ENCODE measurements at regions not wholly inside any gene's neighbourhood (a gene's known extent, or its start where the extent isn't known, plus 50 kb on each side); places are given as distances from the start of the nearest gene placed in this dataset.

DNA sequence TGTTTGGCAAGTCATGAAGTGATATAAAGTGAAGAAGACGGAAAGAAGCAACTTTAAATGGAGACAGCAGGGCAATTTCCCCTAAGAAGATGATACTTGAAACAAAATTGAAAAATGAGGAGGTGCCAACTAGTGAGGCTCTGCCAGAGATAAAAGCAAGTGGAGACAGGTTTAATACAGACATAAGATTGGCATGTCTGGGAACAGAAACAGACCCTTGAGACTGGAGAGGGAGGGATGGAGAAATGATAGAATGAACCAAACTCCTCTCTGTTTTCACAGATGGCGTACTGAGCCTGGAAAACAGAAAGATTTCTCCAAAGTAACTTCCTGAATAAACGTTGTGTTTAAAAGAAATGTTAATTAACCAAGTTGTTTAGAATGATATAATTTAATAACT is 354.5 kb upstream of the ANO5 start:
- DNase-seq (ENCODE audit: low read depth in 1 of 2, low spot score in 1 of 2), result no peak
- Histone ChIP-seq H3K27ac (no peak overlapping the region), H3K4me1 (no peaks in the 10 kb centered on the region), H3K4me2 (no peak overlapping the region), H3K9me3 (no peaks in the 10 kb centered on the region), H3K4me3 (no peak overlapping the region)
- no peak for TF ChIP-seq CEBPB (IDR thresholded peaks at IDR 0.05)
- no peak for TF ChIP-seq CBX2 (IDR thresholded peaks at IDR 0.05; ENCODE audit: borderline replicate concordance, low read depth)
- no peak for TF ChIP-seq POLR2A (IDR thresholded peaks at IDR 0.05; ENCODE audit: low read length)
- TF ChIP-seq, protein P1, sequence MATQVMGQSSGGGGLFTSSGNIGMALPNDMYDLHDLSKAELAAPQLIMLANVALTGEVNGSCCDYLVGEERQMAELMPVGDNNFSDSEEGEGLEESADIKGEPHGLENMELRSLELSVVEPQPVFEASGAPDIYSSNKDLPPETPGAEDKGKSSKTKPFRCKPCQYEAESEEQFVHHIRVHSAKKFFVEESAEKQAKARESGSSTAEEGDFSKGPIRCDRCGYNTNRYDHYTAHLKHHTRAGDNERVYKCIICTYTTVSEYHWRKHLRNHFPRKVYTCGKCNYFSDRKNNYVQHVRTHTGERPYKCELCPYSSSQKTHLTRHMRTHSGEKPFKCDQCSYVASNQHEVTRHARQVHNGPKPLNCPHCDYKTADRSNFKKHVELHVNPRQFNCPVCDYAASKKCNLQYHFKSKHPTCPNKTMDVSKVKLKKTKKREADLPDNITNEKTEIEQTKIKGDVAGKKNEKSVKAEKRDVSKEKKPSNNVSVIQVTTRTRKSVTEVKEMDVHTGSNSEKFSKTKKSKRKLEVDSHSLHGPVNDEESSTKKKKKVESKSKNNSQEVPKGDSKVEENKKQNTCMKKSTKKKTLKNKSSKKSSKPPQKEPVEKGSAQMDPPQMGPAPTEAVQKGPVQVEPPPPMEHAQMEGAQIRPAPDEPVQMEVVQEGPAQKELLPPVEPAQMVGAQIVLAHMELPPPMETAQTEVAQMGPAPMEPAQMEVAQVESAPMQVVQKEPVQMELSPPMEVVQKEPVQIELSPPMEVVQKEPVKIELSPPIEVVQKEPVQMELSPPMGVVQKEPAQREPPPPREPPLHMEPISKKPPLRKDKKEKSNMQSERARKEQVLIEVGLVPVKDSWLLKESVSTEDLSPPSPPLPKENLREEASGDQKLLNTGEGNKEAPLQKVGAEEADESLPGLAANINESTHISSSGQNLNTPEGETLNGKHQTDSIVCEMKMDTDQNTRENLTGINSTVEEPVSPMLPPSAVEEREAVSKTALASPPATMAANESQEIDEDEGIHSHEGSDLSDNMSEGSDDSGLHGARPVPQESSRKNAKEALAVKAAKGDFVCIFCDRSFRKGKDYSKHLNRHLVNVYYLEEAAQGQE (IDR thresholded peaks at IDR 0.05), result no peak
- no peak for ATAC-seq
- ChIA-PET CTCF (no interaction called here), POLR2A (no interaction called here)
- FAIRE-seq, result no peak
- 40% methylated on average over 3 of the region's 3 CpGs for WGBS (ENCODE audit: missing lambda C conversion rate)

DNA sequence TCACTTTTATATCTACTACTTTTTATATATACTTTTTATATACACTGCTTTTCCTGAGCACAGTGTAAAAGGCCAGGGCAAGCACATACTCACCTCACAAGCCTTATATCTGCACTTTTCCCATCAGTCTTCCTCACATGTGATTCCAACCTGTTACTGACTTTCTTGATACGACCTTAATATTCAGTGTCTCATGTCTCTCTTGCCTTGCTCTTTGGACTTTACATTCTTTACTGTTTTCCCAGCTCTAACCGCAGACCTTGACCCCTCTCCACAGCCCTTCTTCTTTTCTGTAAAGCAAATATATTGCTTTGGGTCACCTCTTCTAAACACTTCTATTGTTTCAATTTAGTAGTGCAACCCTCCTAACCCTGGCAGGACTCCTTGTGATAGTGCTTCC is 353.1 kb upstream of the ANO5 start:
- no peak for ATAC-seq
- no peaks in the 10 kb centered on the region for H3K9me3 ChIP-seq

DNA sequence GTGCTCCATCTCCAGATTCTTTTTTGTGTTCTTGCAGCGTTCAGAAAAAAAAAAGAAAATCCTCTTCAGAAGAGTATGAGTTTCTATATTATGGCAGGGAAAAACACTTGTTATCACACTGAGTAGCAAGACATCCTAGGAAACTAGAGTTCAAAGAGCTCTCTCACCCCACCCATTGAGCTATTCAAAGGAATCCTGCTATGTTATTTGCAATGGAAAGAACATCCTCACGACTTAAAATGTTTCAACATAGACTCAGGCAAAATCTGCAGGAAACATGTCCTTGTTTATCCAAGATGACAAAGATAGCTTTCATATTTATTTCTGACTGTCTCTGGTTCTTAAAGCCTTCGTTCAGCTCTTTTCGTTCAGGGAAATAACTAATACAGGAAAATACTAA is 331.6 kb upstream of the ANO5 start:
- ChIA-PET POLR2A (no interaction called here), CTCF (interaction anchor here (0.7 kb wide), 2 partner anchors 131 to 186 kb away, joined by 3 to 4 read pairs; no protein-coding TSS in a partner anchor)
- DNase-seq (ENCODE audit: low read depth in 1 of 2, low spot score in 1 of 2), result no peak
- TF ChIP-seq CHD4 (IDR thresholded peaks at IDR 0.05; ENCODE audit: borderline replicate concordance), result no peak
- no peak for TF ChIP-seq SMC3 (IDR thresholded peaks at IDR 0.05)
- Histone ChIP-seq H3K4me1 (no peaks in the 10 kb centered on the region), H3K9me3 (no peaks in the 10 kb centered on the region), H3K27ac (no peak overlapping the region), H3K4me3 (no peak overlapping the region), H3K4me2 (no peak overlapping the region)
- ATAC-seq, result no peak
- no peak for FAIRE-seq
- 14% methylated on average over 4 of the region's 4 CpGs for WGBS (ENCODE audit: missing lambda C conversion rate)

More for the DNA sequence above, 353.1 kb upstream of the ANO5 start:
- DNase-seq (ENCODE audit: low read depth in 1 of 2, low spot score in 1 of 2) (no peak), FAIRE-seq (no peak)
- Histone ChIP-seq H3K4me3 (no peak overlapping the region), H3K4me1 (no peaks in the 10 kb centered on the region), H3K4me2 (no peak overlapping the region), H3K27ac (no peak overlapping the region)
- POLR2A ChIA-PET, result no interaction called here
- CTCF ChIA-PET, result no interaction called here
- TF ChIP-seq NFE2L2 (conservative IDR thresholded peaks at IDR 0.05; ENCODE audit: low read length) (no peak), BHLHE40 (IDR thresholded peaks at IDR 0.05; ENCODE audit: low read depth, low read length) (no peak), JUN (IDR thresholded peaks at IDR 0.05) (no peak), CEBPB (IDR thresholded peaks at IDR 0.05) (no peak), EP300 (IDR thresholded peaks at IDR 0.05) (no peak), TP53 (CRISPR knock-in tag; IDR thresholded peaks at IDR 0.05) (no peak), HOXA7 (CRISPR knock-in tag; IDR thresholded peaks at IDR 0.05) (no peak), EHF (CRISPR knock-in tag; IDR thresholded peaks at IDR 0.05) (no peak), CBX8 (IDR thresholded peaks at IDR 0.05) (no peak), ZSCAN20 (CRISPR knock-in tag; IDR thresholded peaks at IDR 0.05) (no peak), ZFP36 (IDR thresholded peaks at IDR 0.05; ENCODE audit: borderline replicate concordance, partially characterized antibody) (no peak), RNF2 (IDR thresholded peaks at IDR 0.05; ENCODE audit: borderline replicate concordance, low read depth) (no peak), CHD2 (IDR thresholded peaks at IDR 0.05; ENCODE audit: low read length, partially characterized antibody) (no peak), POLR2A (IDR thresholded peaks at IDR 0.05; ENCODE audit: low read length) (no peak), JUNB (IDR thresholded peaks at IDR 0.05) (no peak), KDM5A (IDR thresholded peaks at IDR 0.05) (no peak)
- TF ChIP-seq, protein P2, sequence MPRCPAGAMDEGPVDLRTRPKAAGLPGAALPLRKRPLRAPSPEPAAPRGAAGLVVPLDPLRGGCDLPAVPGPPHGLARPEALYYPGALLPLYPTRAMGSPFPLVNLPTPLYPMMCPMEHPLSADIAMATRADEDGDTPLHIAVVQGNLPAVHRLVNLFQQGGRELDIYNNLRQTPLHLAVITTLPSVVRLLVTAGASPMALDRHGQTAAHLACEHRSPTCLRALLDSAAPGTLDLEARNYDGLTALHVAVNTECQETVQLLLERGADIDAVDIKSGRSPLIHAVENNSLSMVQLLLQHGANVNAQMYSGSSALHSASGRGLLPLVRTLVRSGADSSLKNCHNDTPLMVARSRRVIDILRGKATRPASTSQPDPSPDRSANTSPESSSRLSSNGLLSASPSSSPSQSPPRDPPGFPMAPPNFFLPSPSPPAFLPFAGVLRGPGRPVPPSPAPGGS (IDR thresholded peaks at IDR 0.05), result no peak
- TF ChIP-seq, protein P3, sequence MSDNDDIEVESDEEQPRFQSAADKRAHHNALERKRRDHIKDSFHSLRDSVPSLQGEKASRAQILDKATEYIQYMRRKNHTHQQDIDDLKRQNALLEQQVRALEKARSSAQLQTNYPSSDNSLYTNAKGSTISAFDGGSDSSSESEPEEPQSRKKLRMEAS (IDR thresholded peaks at IDR 0.05), result no peak
- TF ChIP-seq, protein P4, sequence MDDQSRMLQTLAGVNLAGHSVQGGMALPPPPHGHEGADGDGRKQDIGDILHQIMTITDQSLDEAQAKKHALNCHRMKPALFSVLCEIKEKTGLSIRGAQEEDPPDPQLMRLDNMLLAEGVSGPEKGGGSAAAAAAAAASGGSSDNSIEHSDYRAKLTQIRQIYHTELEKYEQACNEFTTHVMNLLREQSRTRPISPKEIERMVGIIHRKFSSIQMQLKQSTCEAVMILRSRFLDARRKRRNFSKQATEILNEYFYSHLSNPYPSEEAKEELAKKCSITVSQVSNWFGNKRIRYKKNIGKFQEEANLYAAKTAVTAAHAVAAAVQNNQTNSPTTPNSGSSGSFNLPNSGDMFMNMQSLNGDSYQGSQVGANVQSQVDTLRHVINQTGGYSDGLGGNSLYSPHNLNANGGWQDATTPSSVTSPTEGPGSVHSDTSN (IDR thresholded peaks at IDR 0.05), result no peak
- TF ChIP-seq, protein P5, sequence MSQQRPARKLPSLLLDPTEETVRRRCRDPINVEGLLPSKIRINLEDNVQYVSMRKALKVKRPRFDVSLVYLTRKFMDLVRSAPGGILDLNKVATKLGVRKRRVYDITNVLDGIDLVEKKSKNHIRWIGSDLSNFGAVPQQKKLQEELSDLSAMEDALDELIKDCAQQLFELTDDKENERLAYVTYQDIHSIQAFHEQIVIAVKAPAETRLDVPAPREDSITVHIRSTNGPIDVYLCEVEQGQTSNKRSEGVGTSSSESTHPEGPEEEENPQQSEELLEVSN (IDR thresholded peaks at IDR 0.05; ENCODE audit: borderline replicate concordance, low read depth), result no peak
- WGBS (ENCODE audit: missing lambda C conversion rate), result 41% methylated on average over 2 of the region's 2 CpGs

All from A549 (cell line).